ENCODE measurements at regions not wholly inside any gene's neighbourhood (a gene's known extent, or its start where the extent isn't known, plus 50 kb on each side); places are given as distances from the start of the nearest gene placed in this dataset.

DNA sequence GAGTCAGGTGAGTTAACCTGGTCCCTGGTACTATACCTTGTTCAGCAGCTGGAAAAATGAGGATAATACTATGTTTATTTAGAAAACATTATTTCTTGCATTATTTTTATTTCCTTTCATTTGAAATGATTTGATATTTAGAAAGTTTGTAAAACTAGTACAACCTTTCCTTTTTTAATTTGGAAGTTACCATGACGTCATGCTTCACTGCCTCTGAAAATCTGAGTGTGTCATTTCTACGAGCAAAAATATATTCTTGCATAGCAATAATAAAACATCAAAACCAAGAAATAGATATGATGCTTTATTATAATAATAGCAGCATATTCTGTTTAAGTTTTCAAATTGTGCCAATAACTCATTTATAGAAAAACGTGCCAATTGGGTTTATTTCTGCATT lies 1445.0 kb upstream of the RAG2 start:
- no peaks in the 10 kb centered on the region for H3K4me1 ChIP-seq (ENCODE audit: insufficient read depth, low read length)
- no peak overlapping the region for H3K4me3 ChIP-seq (ENCODE audit: low read length)
- H3K9me3 ChIP-seq (ENCODE audit: low read length): no peaks in the 10 kb centered on the region
- no peaks in the 10 kb centered on the region for H3K36me3 ChIP-seq (ENCODE audit: insufficient read depth, low read length)
- no peak overlapping the region for H2AFZ ChIP-seq (ENCODE audit: low read depth, low read length)
- no peaks in the 10 kb centered on the region for H3K27me3 ChIP-seq (ENCODE audit: insufficient read depth, low read length)

DNA sequence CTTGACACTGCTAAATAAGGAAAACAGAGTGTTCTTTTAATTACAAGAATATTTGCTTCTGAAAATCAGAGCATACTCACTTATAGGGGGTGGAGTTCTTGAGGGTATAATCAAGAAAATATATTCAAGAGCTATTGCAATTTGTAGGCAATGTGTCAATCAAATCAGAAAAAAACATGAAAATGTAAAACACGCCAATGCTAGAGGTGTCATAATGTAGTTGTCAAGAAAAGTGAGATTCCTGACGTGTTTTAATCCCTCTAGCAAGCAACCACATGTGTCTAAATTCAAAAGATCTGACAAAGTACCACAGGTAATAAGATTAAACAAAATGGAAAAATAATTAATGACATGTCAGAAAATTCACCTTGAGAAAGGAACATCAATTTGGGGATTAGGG lies 1440.7 kb upstream of the RAG2 start:
- Histone ChIP-seq H3K4me1 (ENCODE audit: insufficient read depth, low read length) (no peaks in the 10 kb centered on the region), H2AFZ (ENCODE audit: low read depth, low read length) (no peak overlapping the region), H3K36me3 (ENCODE audit: insufficient read depth, low read length) (no peaks in the 10 kb centered on the region), H3K9me3 (ENCODE audit: low read length) (no peaks in the 10 kb centered on the region), H3K27me3 (ENCODE audit: insufficient read depth, low read length) (no peaks in the 10 kb centered on the region), H3K4me3 (ENCODE audit: low read length) (no peak overlapping the region)

- Histone ChIP-seq H3K27me3 (ENCODE audit: insufficient read depth, low read length) (no peaks in the 10 kb centered on the region), H2AFZ (ENCODE audit: low read depth, low read length) (no peak overlapping the region), H3K4me3 (ENCODE audit: low read length) (no peak overlapping the region), H3K4me1 (ENCODE audit: insufficient read depth, low read length) (no peaks in the 10 kb centered on the region), H3K36me3 (ENCODE audit: insufficient read depth, low read length) (no peaks in the 10 kb centered on the region), H3K9me3 (ENCODE audit: low read length) (no peaks in the 10 kb centered on the region)
Measured at GRCh38 chr11:38019072-38019775, 1421.2 kb upstream of the RAG2 start.

GRCh38 chr11:38014405-38014804 lies 1416.4 kb upstream of the RAG2 start:
- Histone ChIP-seq H3K4me3 (ENCODE audit: low read length) (no peak overlapping the region), H3K9me3 (ENCODE audit: low read length) (no peaks in the 10 kb centered on the region), H3K36me3 (ENCODE audit: insufficient read depth, low read length) (no peaks in the 10 kb centered on the region), H3K27me3 (ENCODE audit: insufficient read depth, low read length) (no peaks in the 10 kb centered on the region), H2AFZ (ENCODE audit: low read depth, low read length) (no peak overlapping the region), H3K4me1 (ENCODE audit: insufficient read depth, low read length) (no peaks in the 10 kb centered on the region)

- no peaks in the 10 kb centered on the region for H3K36me3 ChIP-seq (ENCODE audit: insufficient read depth, low read length)
- H3K4me1 ChIP-seq (ENCODE audit: insufficient read depth, low read length): no peaks in the 10 kb centered on the region
- no peak overlapping the region for H3K4me3 ChIP-seq (ENCODE audit: low read length)
- H3K9me3 ChIP-seq (ENCODE audit: low read length): no peaks in the 10 kb centered on the region
- no peak overlapping the region for H2AFZ ChIP-seq (ENCODE audit: low read depth, low read length)
- no peaks in the 10 kb centered on the region for H3K27me3 ChIP-seq (ENCODE audit: insufficient read depth, low read length)
Measured at GRCh38 chr11:38013157-38013556, 1415.1 kb upstream of the RAG2 start.

DNA sequence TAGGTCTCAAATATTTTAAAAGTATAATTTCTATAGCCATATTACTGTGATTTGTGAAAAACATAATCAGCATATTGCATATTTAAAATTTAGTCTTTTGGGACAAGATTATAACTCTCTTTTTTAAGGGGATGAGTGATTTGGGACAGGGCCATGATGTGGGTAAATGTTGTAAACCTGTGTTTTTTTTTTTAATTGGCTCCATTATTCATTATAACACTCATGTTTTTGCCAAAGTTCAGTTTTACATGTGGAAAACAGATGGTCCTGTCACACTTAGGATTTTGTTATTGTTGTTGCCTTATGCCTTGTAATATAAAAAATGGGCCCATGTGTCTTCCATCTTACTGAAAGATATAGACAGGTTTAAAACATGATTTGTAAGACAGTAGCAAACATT lies 1413.5 kb upstream of the RAG2 start:
- Histone ChIP-seq H3K4me3 (ENCODE audit: low read length) (no peak overlapping the region), H3K36me3 (ENCODE audit: insufficient read depth, low read length) (no peaks in the 10 kb centered on the region), H3K27me3 (ENCODE audit: insufficient read depth, low read length) (no peaks in the 10 kb centered on the region), H3K4me1 (ENCODE audit: insufficient read depth, low read length) (no peaks in the 10 kb centered on the region), H3K9me3 (ENCODE audit: low read length) (no peaks in the 10 kb centered on the region), H2AFZ (ENCODE audit: low read depth, low read length) (no peak overlapping the region)

GRCh38 chr11:38009932-38010331 lies 1411.9 kb upstream of the RAG2 start:
- Histone ChIP-seq H3K9me3 (ENCODE audit: low read length) (no peaks in the 10 kb centered on the region), H2AFZ (ENCODE audit: low read depth, low read length) (no peak overlapping the region)

GRCh38 chr11:38006466-38006865 lies 1408.4 kb upstream of the RAG2 start:
- H3K9me3 ChIP-seq (ENCODE audit: low read length): no peaks in the 10 kb centered on the region
- no peaks in the 10 kb centered on the region for H3K27me3 ChIP-seq (ENCODE audit: insufficient read depth, low read length)
- H3K36me3 ChIP-seq (ENCODE audit: insufficient read depth, low read length): no peaks in the 10 kb centered on the region
- no peak overlapping the region for H2AFZ ChIP-seq (ENCODE audit: low read depth, low read length)
- H3K4me1 ChIP-seq (ENCODE audit: insufficient read depth, low read length): no peaks in the 10 kb centered on the region
- H3K4me3 ChIP-seq (ENCODE audit: low read length): no peak overlapping the region

More at GRCh38 chr11:38009932-38010331, 1411.9 kb upstream of the RAG2 start:
- Histone ChIP-seq H3K27me3 (ENCODE audit: insufficient read depth, low read length) (no peaks in the 10 kb centered on the region), H3K4me3 (ENCODE audit: low read length) (no peak overlapping the region), H3K4me1 (ENCODE audit: insufficient read depth, low read length) (no peaks in the 10 kb centered on the region), H3K36me3 (ENCODE audit: insufficient read depth, low read length) (no peaks in the 10 kb centered on the region)

GRCh38 chr11:38005597-38005996 lies 1407.6 kb upstream of the RAG2 start:
- Histone ChIP-seq H3K36me3 (ENCODE audit: insufficient read depth, low read length) (no peaks in the 10 kb centered on the region), H3K4me1 (ENCODE audit: insufficient read depth, low read length) (no peaks in the 10 kb centered on the region), H3K27me3 (ENCODE audit: insufficient read depth, low read length) (no peaks in the 10 kb centered on the region), H3K9me3 (ENCODE audit: low read length) (no peaks in the 10 kb centered on the region), H2AFZ (ENCODE audit: low read depth, low read length) (no peak overlapping the region), H3K4me3 (ENCODE audit: low read length) (no peak overlapping the region)

- no peak overlapping the region for H3K4me3 ChIP-seq (ENCODE audit: low read length)
- H2AFZ ChIP-seq (ENCODE audit: low read depth, low read length): no peak overlapping the region
- H3K4me1 ChIP-seq (ENCODE audit: insufficient read depth, low read length): no peaks in the 10 kb centered on the region
- no peaks in the 10 kb centered on the region for H3K36me3 ChIP-seq (ENCODE audit: insufficient read depth, low read length)
- H3K27me3 ChIP-seq (ENCODE audit: insufficient read depth, low read length): no peaks in the 10 kb centered on the region
- H3K9me3 ChIP-seq (ENCODE audit: low read length): no peaks in the 10 kb centered on the region
Measured at GRCh38 chr11:37999171-37999570, 1401.1 kb upstream of the RAG2 start.

- no peak overlapping the region for H2AFZ ChIP-seq (ENCODE audit: low read depth, low read length)
- H3K9me3 ChIP-seq (ENCODE audit: low read length): no peaks in the 10 kb centered on the region
- no peak overlapping the region for H3K4me3 ChIP-seq (ENCODE audit: low read length)
- no peaks in the 10 kb centered on the region for H3K36me3 ChIP-seq (ENCODE audit: insufficient read depth, low read length)
- no peaks in the 10 kb centered on the region for H3K27me3 ChIP-seq (ENCODE audit: insufficient read depth, low read length)
- H3K4me1 ChIP-seq (ENCODE audit: insufficient read depth, low read length): no peaks in the 10 kb centered on the region
Measured at GRCh38 chr11:37995886-37996285, 1397.8 kb upstream of the RAG2 start.

DNA sequence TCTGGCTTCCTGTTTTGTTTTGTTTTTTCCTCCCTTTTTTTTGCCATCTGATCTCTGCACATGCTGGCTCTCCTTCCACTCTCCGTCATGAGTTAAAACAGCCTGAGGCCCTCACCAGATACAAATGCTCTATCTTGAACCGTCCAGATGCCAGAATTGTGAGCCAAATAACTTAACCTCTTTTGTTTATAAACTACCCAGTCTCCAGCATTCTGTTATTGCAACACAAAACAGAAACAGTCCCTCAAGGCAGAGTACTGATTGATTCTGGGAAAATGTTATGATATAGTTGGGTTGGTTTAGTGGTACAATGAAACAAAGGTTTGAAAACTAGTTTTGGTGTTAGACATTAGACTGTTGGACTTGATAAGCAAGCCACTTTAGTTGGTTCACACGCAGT lies 1390.0 kb upstream of the RAG2 start:
- Histone ChIP-seq H3K4me3 (ENCODE audit: low read length) (no peak overlapping the region), H3K4me1 (ENCODE audit: insufficient read depth, low read length) (no peaks in the 10 kb centered on the region), H2AFZ (ENCODE audit: low read depth, low read length) (no peak overlapping the region), H3K27me3 (ENCODE audit: insufficient read depth, low read length) (no peaks in the 10 kb centered on the region), H3K9me3 (ENCODE audit: low read length) (no peaks in the 10 kb centered on the region), H3K36me3 (ENCODE audit: insufficient read depth, low read length) (no peaks in the 10 kb centered on the region)

DNA sequence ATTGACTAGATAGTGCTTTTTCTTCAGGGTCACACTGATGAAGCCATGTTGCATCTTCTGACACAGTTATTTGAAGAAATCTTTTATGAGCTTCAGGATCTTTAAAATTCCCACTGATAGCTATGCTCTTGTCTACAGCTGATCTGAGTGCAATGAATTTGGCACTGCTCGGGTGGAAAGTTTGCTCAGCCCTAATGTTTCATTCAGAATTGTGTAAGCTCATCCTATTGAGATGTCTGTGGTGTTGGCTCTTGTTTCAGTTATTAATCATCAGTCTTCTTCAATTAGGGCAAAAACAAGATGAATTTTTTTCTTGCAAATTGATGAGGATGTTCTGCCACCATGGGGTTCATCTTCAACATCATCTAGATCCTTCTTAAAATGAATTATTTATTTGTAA lies 1387.0 kb upstream of the RAG2 start:
- H2AFZ ChIP-seq (ENCODE audit: low read depth, low read length): no peak overlapping the region
- no peaks in the 10 kb centered on the region for H3K9me3 ChIP-seq (ENCODE audit: low read length)
- no peaks in the 10 kb centered on the region for H3K36me3 ChIP-seq (ENCODE audit: insufficient read depth, low read length)
- no peaks in the 10 kb centered on the region for H3K27me3 ChIP-seq (ENCODE audit: insufficient read depth, low read length)
- no peak overlapping the region for H3K4me3 ChIP-seq (ENCODE audit: low read length)
- no peaks in the 10 kb centered on the region for H3K4me1 ChIP-seq (ENCODE audit: insufficient read depth, low read length)

DNA sequence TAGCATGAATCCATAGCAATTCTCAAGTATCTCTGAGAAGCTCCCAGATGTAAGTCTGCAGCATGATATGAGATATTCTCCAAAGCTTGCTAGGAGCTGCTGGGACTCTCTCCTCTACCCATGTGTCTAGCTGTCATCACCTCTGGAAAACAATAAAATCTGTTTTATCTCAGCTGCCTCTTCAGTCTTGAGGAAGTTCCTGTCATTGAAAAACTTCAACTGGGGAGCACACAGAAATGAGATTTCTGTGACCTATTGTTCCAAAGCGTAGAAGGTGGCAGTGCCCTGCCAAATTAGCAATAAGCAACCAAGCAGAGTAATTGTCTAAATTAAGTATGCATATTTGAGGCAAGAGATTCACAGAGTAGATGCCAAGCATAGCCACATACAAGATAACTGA lies 1380.6 kb upstream of the RAG2 start:
- Histone ChIP-seq H3K4me3 (ENCODE audit: low read length) (no peak overlapping the region), H3K36me3 (ENCODE audit: insufficient read depth, low read length) (no peaks in the 10 kb centered on the region), H2AFZ (ENCODE audit: low read depth, low read length) (no peak overlapping the region), H3K27me3 (ENCODE audit: insufficient read depth, low read length) (no peaks in the 10 kb centered on the region), H3K9me3 (ENCODE audit: low read length) (no peaks in the 10 kb centered on the region), H3K4me1 (ENCODE audit: insufficient read depth, low read length) (no peaks in the 10 kb centered on the region)
